ENCODE measurements at regions not wholly inside any gene's neighbourhood (a gene's known extent, or its start where the extent isn't known, plus 50 kb on each side); places are given as distances from the start of the nearest gene placed in this dataset.

GRCh38 chr2:120954939-120955338 lies 219.3 kb downstream of the GLI2 start:
- DNase-seq (ENCODE audit: low read depth, low spot score) = no peak
- no peaks in the 10 kb centered on the region for H3K27me3 ChIP-seq (ENCODE audit: insufficient read depth, insufficient read length)
- H3K9ac ChIP-seq (ENCODE audit: insufficient read length, low read depth) = no peak overlapping the region
- H3K4me3 ChIP-seq (ENCODE audit: insufficient read length, low read depth) = no peak overlapping the region
- peaks cover 69% of the 10 kb centered on the region for H3K36me3 ChIP-seq (ENCODE audit: insufficient read depth, insufficient read length, low read length)
- H3K4me1 ChIP-seq (ENCODE audit: insufficient read depth, insufficient read length) = peaks cover 10% of the 10 kb centered on the region
- no peaks in the 10 kb centered on the region for H3K9me3 ChIP-seq (ENCODE audit: insufficient read depth, low read length)
- TF ChIP-seq ZNF274 (IDR thresholded peaks at IDR 0.05; ENCODE audit: low read depth, low read length) (no peak), YY1 (IDR thresholded peaks at IDR 0.05; ENCODE audit: insufficient read depth, insufficient read length) (no peak), SUZ12 (IDR thresholded peaks at IDR 0.05; ENCODE audit: extremely low read depth, insufficient read depth, insufficient read length) (no peak)

DNA sequence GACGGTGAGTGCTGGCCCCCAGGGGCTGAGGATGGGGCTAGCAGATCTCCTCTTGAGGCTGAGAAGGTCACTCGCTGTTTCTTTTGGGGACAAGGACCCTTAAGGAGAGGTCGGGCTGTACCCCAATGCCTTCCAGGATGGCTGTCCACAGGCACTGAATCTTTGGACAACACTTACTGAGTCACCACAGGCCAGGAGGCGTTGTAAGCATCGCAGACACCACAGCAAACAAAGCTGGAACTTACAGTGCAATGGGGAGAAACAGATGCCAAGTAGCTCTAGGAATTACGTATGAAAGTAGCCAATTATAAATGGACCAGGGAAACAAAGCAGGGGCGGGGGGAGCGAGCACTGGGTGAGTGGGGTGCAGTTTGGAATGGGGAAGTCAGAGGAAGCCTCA lies 219.8 kb downstream of the GLI2 start:
- DNase-seq (ENCODE audit: low read depth, low spot score) = no peak
- no peak overlapping the region for H3K9ac ChIP-seq (ENCODE audit: insufficient read length, low read depth)
- no peak for TF ChIP-seq ZNF274 (IDR thresholded peaks at IDR 0.05; ENCODE audit: low read depth, low read length)
- no peak for TF ChIP-seq SUZ12 (IDR thresholded peaks at IDR 0.05; ENCODE audit: extremely low read depth, insufficient read depth, insufficient read length)
- TF ChIP-seq YY1 (IDR thresholded peaks at IDR 0.05; ENCODE audit: insufficient read depth, insufficient read length) = no peak
- H3K4me3 ChIP-seq (ENCODE audit: insufficient read length, low read depth) = no peak overlapping the region
- H3K4me1 ChIP-seq (ENCODE audit: insufficient read depth, insufficient read length) = peaks cover 10% of the 10 kb centered on the region
- no peaks in the 10 kb centered on the region for H3K27me3 ChIP-seq (ENCODE audit: insufficient read depth, insufficient read length)
- peaks cover 73% of the 10 kb centered on the region for H3K36me3 ChIP-seq (ENCODE audit: insufficient read depth, insufficient read length, low read length)
- H3K9me3 ChIP-seq (ENCODE audit: insufficient read depth, low read length) = no peaks in the 10 kb centered on the region

- TF ChIP-seq ZNF274 (IDR thresholded peaks at IDR 0.05; ENCODE audit: low read depth, low read length) (no peak), SUZ12 (IDR thresholded peaks at IDR 0.05; ENCODE audit: extremely low read depth, insufficient read depth, insufficient read length) (no peak), YY1 (IDR thresholded peaks at IDR 0.05; ENCODE audit: insufficient read depth, insufficient read length) (no peak)
- DNase-seq (ENCODE audit: low read depth, low spot score) = no peak
- Histone ChIP-seq H3K9me3 (ENCODE audit: insufficient read depth, low read length) (no peaks in the 10 kb centered on the region), H3K4me3 (ENCODE audit: insufficient read length, low read depth) (no peak overlapping the region), H3K27me3 (ENCODE audit: insufficient read depth, insufficient read length) (no peaks in the 10 kb centered on the region), H3K36me3 (ENCODE audit: insufficient read depth, insufficient read length, low read length) (peaks cover 66% of the 10 kb centered on the region), H3K4me1 (ENCODE audit: insufficient read depth, insufficient read length) (peaks cover 10% of the 10 kb centered on the region), H3K9ac (ENCODE audit: insufficient read length, low read depth) (no peak overlapping the region)
These were observed 221.0 kb downstream of the GLI2 start for GRCh38 chr2:120956486-120957156.

- Histone ChIP-seq H3K36me3 (ENCODE audit: insufficient read depth, insufficient read length, low read length) (peaks cover 62% of the 10 kb centered on the region), H3K9me3 (ENCODE audit: insufficient read depth, low read length) (no peaks in the 10 kb centered on the region)
- no peak for TF ChIP-seq YY1 (IDR thresholded peaks at IDR 0.05; ENCODE audit: insufficient read depth, insufficient read length)
- no peak for TF ChIP-seq ZNF274 (IDR thresholded peaks at IDR 0.05; ENCODE audit: low read depth, low read length)
- no peak for TF ChIP-seq SUZ12 (IDR thresholded peaks at IDR 0.05; ENCODE audit: extremely low read depth, insufficient read depth, insufficient read length)
These were observed 222.2 kb downstream of the GLI2 start for GRCh38 chr2:120957905-120958304.

DNA sequence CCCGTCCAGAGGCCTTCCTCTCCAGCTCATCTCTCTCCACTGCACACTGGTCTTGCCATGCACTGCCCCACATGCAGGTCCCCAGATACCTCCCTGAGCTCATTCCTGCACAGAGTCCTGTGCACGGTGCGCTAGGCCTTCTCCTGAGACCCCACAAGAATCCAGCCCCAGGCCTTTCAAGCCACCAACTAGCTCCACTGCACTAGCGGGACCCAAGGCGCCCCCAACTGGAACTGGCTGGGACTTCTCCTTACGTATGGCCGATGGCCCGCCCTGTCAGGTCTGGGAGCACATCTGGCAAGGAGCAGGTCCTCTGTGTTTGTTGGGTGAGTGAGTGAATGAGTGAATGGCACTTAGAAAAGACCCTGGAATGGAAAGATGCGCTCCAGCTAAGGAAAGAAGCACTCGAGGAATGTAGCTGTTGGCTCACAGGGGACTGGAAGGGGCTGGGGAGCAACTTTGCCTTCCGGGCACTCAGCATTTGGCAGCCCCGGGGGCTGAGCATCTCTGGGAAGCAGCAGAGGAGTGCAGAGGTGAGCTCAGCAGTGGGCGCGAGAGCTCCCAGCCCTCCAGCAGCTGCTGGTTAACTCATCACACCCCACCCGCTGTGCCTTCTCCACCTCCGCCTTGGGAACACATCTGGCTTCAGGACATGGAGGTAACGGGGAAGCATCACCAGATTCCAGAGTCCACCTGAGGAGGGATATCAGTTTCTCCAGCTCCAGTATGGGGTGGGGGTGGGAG lies 223.1 kb downstream of the GLI2 start:
- no peaks in the 10 kb centered on the region for H3K9me3 ChIP-seq (ENCODE audit: insufficient read depth, low read length)
- H3K27me3 ChIP-seq (ENCODE audit: insufficient read depth, insufficient read length) = no peaks in the 10 kb centered on the region
- H3K9ac ChIP-seq (ENCODE audit: insufficient read length, low read depth) = no peak overlapping the region
- peaks cover 10% of the 10 kb centered on the region for H3K4me1 ChIP-seq (ENCODE audit: insufficient read depth, insufficient read length)
- peak; percentile 39 for DNase-seq (ENCODE audit: low read depth, low spot score)
- no peak for TF ChIP-seq ZNF274 (IDR thresholded peaks at IDR 0.05; ENCODE audit: low read depth, low read length)
- no peak for TF ChIP-seq SUZ12 (IDR thresholded peaks at IDR 0.05; ENCODE audit: extremely low read depth, insufficient read depth, insufficient read length)
- TF ChIP-seq YY1 (IDR thresholded peaks at IDR 0.05; ENCODE audit: insufficient read depth, insufficient read length) = no peak
- peaks cover 62% of the 10 kb centered on the region for H3K36me3 ChIP-seq (ENCODE audit: insufficient read depth, insufficient read length, low read length)
- no peak overlapping the region for H3K4me3 ChIP-seq (ENCODE audit: insufficient read length, low read depth)

More at GRCh38 chr2:120957905-120958304, 222.2 kb downstream of the GLI2 start:
- no peak for DNase-seq (ENCODE audit: low read depth, low spot score)
- H3K4me1 ChIP-seq (ENCODE audit: insufficient read depth, insufficient read length) = peaks cover 10% of the 10 kb centered on the region
- no peaks in the 10 kb centered on the region for H3K27me3 ChIP-seq (ENCODE audit: insufficient read depth, insufficient read length)
- H3K4me3 ChIP-seq (ENCODE audit: insufficient read length, low read depth) = no peak overlapping the region
- no peak overlapping the region for H3K9ac ChIP-seq (ENCODE audit: insufficient read length, low read depth)

DNA sequence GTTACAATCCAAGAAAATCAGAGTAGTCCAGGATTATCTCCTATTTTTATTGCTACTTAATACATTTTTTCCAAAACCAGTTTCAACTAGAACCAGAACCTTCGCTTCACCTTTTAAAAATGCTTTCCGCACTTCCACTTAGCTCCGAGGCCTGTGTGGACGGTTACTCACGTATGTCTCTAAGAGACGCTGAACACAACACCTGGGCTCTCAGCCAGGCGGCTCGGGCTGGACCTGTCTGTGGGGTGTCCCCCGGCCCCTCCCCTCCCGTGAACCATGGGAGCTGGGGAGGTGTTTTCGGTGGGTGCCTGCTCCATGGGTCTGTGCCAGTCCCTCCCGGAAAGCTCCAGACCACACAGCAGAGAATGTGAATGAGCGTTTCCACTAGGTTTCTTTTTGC lies 223.8 kb downstream of the GLI2 start:
- no peak overlapping the region for H3K4me3 ChIP-seq (ENCODE audit: insufficient read length, low read depth)
- DNase-seq (ENCODE audit: low read depth, low spot score) = no peak
- no peaks in the 10 kb centered on the region for H3K27me3 ChIP-seq (ENCODE audit: insufficient read depth, insufficient read length)
- no peak overlapping the region for H3K9ac ChIP-seq (ENCODE audit: insufficient read length, low read depth)
- peaks cover 56% of the 10 kb centered on the region for H3K36me3 ChIP-seq (ENCODE audit: insufficient read depth, insufficient read length, low read length)
- H3K9me3 ChIP-seq (ENCODE audit: insufficient read depth, low read length) = no peaks in the 10 kb centered on the region
- H3K4me1 ChIP-seq (ENCODE audit: insufficient read depth, insufficient read length) = peaks cover 10% of the 10 kb centered on the region
- TF ChIP-seq ZNF274 (IDR thresholded peaks at IDR 0.05; ENCODE audit: low read depth, low read length) (no peak), YY1 (IDR thresholded peaks at IDR 0.05; ENCODE audit: insufficient read depth, insufficient read length) (no peak), SUZ12 (IDR thresholded peaks at IDR 0.05; ENCODE audit: extremely low read depth, insufficient read depth, insufficient read length) (no peak)

GRCh38 chr2:120960770-120961366 lies 225.2 kb downstream of the GLI2 start:
- no peak for TF ChIP-seq ZNF274 (IDR thresholded peaks at IDR 0.05; ENCODE audit: low read depth, low read length)
- TF ChIP-seq YY1 (IDR thresholded peaks at IDR 0.05; ENCODE audit: insufficient read depth, insufficient read length) = no peak
- no peak for TF ChIP-seq SUZ12 (IDR thresholded peaks at IDR 0.05; ENCODE audit: extremely low read depth, insufficient read depth, insufficient read length)
- H3K9me3 ChIP-seq (ENCODE audit: insufficient read depth, low read length) = no peaks in the 10 kb centered on the region
- peak overlapping the region; percentile 13 for H3K9ac ChIP-seq (ENCODE audit: insufficient read length, low read depth)
- peaks cover 55% of the 10 kb centered on the region for H3K36me3 ChIP-seq (ENCODE audit: insufficient read depth, insufficient read length, low read length)
- H3K4me3 ChIP-seq (ENCODE audit: insufficient read length, low read depth) = no peak overlapping the region
- H3K4me1 ChIP-seq (ENCODE audit: insufficient read depth, insufficient read length) = peaks cover 10% of the 10 kb centered on the region
- no peak for DNase-seq (ENCODE audit: low read depth, low spot score)
- no peaks in the 10 kb centered on the region for H3K27me3 ChIP-seq (ENCODE audit: insufficient read depth, insufficient read length)
